K562 (cell line): ENCODE measurements at regions not wholly inside any gene's neighbourhood (a gene's known extent, or its start where the extent isn't known, plus 50 kb on each side); places are given as distances from the start of the nearest gene placed in this dataset.

Experiments
- ATAC-seq: fragments of 200-7000 bp; cut with Tn5 transposase; 3 replicates; pipeline ENCODE4 v1.9.1; 2020; ENCODE audit warnings: moderate library complexity
- BruUV-seq: library from RNA; stranded (reverse); fragments of 400-500 nt; replicated peaks from 2 replicates; lab custom pipeline; 2021; lab: Mats Ljungman, UMichigan
- CTCF ChIA-PET: fragments of 300-600 bp; formaldehyde crosslinking; extraction: SDS; loops from one replicate; lab custom pipeline; 2021; ENCODE audit warnings: low intra/inter-chr PET ratio; lab: Yijun Ruan, JAX
- POLR2A ChIA-PET: fragments of 300-600, 350-650 bp; sonication (Branson Sonifier 250); formaldehyde crosslinking; extraction: SDS; loops from one replicate; lab custom pipeline; 2021; ENCODE audit warnings: antibody characterized with exemption, inconsistent platforms; lab: Yijun Ruan, JAX
- DNase-seq, 4 experiments: peaks; one replicate each; pipeline versions ENCODE4 v3.0.0 to v3.0.0-alpha.2; 2011 to 2018; ENCODE audit warnings: low spot score in 3 of 4, mixed read lengths in 3 of 4; ENCODE audit errors: extremely low read depth in 1 of 4
- FAIRE-seq: peaks from 2 replicates; lab custom pipeline; 2011; peaks lifted over from hg19 to GRCh38; lab: Jason Lieb, UNC
- H2AFZ ChIP-seq: 2 replicates; pipeline ENCODE4 v1.6.0; 2011; ENCODE audit warnings: low read depth, low read length, control low read depth, inconsistent platforms
- H3K27ac ChIP-seq: fragments of 200-600 bp; 3 replicates; pipeline ENCODE4 v1.8.0; 2011; ENCODE audit warnings: low read depth, mild to moderate bottlenecking, control low read depth, inconsistent platforms, low read length, moderate library complexity, mixed read lengths; ENCODE audit errors: extremely low read depth
- H3K27me3 ChIP-seq, 2 experiments: fragments of 300-600 bp in 1 of 2; 2 replicates in 1 of 2; 3 replicates in 1 of 2; pipeline versions ENCODE4 v1.6.0 to v1.8.0; 2011; ENCODE audit warnings: inconsistent platforms in 2 of 2, low read length in 2 of 2, mild to moderate bottlenecking in 1 of 2, mixed read lengths in 1 of 2, moderate library complexity in 1 of 2; ENCODE audit not compliant: control insufficient read depth in 2 of 2, insufficient read depth in 2 of 2
- H3K36me3 ChIP-seq: fragments of 300-600 bp; 3 replicates; pipeline ENCODE4 v1.8.0; 2011; ENCODE audit warnings: mild to moderate bottlenecking, low read length, inconsistent platforms; ENCODE audit not compliant: control insufficient read depth, insufficient read depth
- H3K4me1 ChIP-seq, 2 experiments: fragments of 200-600 bp in 1 of 2; replicated peaks in 1 of 2; 2 replicates in 1 of 2; 3 replicates in 1 of 2; pipeline versions ENCODE4 v1.5.1 to v1.8.0; 2011; ENCODE audit warnings: inconsistent platforms in 2 of 2, low read length in 2 of 2, mild to moderate bottlenecking in 1 of 2, mixed read lengths in 1 of 2, moderate library complexity in 1 of 2; ENCODE audit not compliant: control insufficient read depth in 2 of 2, insufficient read depth in 2 of 2
- H3K4me2 ChIP-seq: 2 replicates; pipeline ENCODE4 v1.6.1; 2011; ENCODE audit warnings: low read length, control low read depth, inconsistent platforms, mixed read lengths; ENCODE audit not compliant: insufficient read depth
- H3K4me3 ChIP-seq: fragments of 200-600 bp; sonication (generic), shearing (Covaris generic); 2 replicates; pipeline ENCODE4 v1.5.1; 2016; ENCODE audit warnings: control low read depth, inconsistent platforms
- H3K79me2 ChIP-seq: fragments of 200-600 bp; 3 replicates; pipeline ENCODE4 v1.8.0; 2011; ENCODE audit warnings: low read length, inconsistent platforms; ENCODE audit not compliant: control insufficient read depth, insufficient read depth
- H3K9ac ChIP-seq, 2 experiments: 2 replicates each; pipeline versions ENCODE4 v1.6.0 to v1.6.1; 2011; ENCODE audit warnings: low read depth in 2 of 2, low read length in 2 of 2, control low read depth in 1 of 2, inconsistent platforms in 1 of 2, mild to moderate bottlenecking in 1 of 2, mixed read lengths in 1 of 2; ENCODE audit not compliant: insufficient read depth in 1 of 2
- H3K9me1 ChIP-seq: one replicate; pipeline ENCODE4 v1.6.0; 2011; ENCODE audit warnings: inconsistent platforms, mild to moderate bottlenecking, low read length, moderate library complexity; ENCODE audit not compliant: control insufficient read depth, insufficient read depth
- H3K9me3 ChIP-seq: replicated peaks from 2 replicates; pipeline ENCODE4 v1.5.1; 2011; ENCODE audit warnings: low read depth, low read length, inconsistent platforms; ENCODE audit not compliant: control insufficient read depth, insufficient read depth
- H4K20me1 ChIP-seq: replicated peaks from 2 replicates; pipeline ENCODE4 v1.6.1; 2011; ENCODE audit warnings: low read length, inconsistent platforms, mixed read lengths; ENCODE audit not compliant: control insufficient read depth, insufficient read depth
- ARHGAP35 ChIP-seq: fragments of 450-650 bp; IDR thresholded peaks from 2 replicates; pipeline ENCODE4 v1.6.1; 2018; ENCODE audit not compliant: partially characterized antibody
- CHAMP1 ChIP-seq: fragments of 450-650 bp; IDR thresholded peaks from 2 replicates; pipeline ENCODE4 v1.6.1; 2016; ENCODE audit warnings: mild to moderate bottlenecking
- CTCFL ChIP-seq: IDR thresholded peaks from 2 replicates; pipeline ENCODE4 v1.6.1; 2011; ENCODE audit warnings: borderline replicate concordance, low read depth, mild to moderate bottlenecking, moderate library complexity, low read length; ENCODE audit not compliant: insufficient read depth, poor library complexity, severe bottlenecking
- CXXC5 ChIP-seq: fragments of 250-450 bp; sonication (Bioruptor Pico); IDR thresholded peaks from 2 replicates; pipeline ENCODE4 v1.8.0; 2022; ENCODE audit warnings: inconsistent platforms, mild to moderate bottlenecking, moderate library complexity
- PRMT5 ChIP-seq: sonication (generic); formaldehyde crosslinking; IDR thresholded peaks from 2 replicates; pipeline ENCODE4 v1.5.0; 2020; ENCODE audit warnings: missing genetic modification reagents
- PTBP1 ChIP-seq: fragments of 200-400 bp; formaldehyde crosslinking; IDR thresholded peaks from 2 replicates; pipeline ENCODE4 v1.6.1; 2017; ENCODE audit warnings: low read depth, low read length
- RREB1 ChIP-seq: fragments of 250-450 bp; sonication (Bioruptor Pico); IDR thresholded peaks from 2 replicates; pipeline ENCODE4 v1.4.0; 2020
- ZBTB8A ChIP-seq: fragments of 450-650 bp; IDR thresholded peaks from 2 replicates; pipeline ENCODE4 v1.6.1; 2018; ENCODE audit warnings: mild to moderate bottlenecking, moderate library complexity; ENCODE audit not compliant: partially characterized antibody
- ZNF121 ChIP-seq: sonication (generic); formaldehyde crosslinking; conservative IDR thresholded peaks from 2 replicates; pipeline ENCODE4 v1.8.0; 2022; ENCODE audit warnings: missing genetic modification reagents
- ZNF253 ChIP-seq: fragments of 250-450 bp; sonication (Bioruptor Pico); conservative IDR thresholded peaks from 2 replicates; pipeline ENCODE4 v1.6.1; 2021; ENCODE audit warnings: mild to moderate bottlenecking
- ZNF583 ChIP-seq: fragments of 250-450 bp; sonication (Bioruptor Pico); IDR thresholded peaks from 2 replicates; pipeline ENCODE4 v1.4.0; 2020
- ZNF780A ChIP-seq: fragments of 250-450 bp; sonication (Bioruptor Pico); IDR thresholded peaks from 2 replicates; pipeline ENCODE4 v1.5.0; 2021; ENCODE audit warnings: mild to moderate bottlenecking
- ZNF79 ChIP-seq: fragments of 250-450 bp; sonication (Bioruptor Pico); IDR thresholded peaks from 2 replicates; pipeline ENCODE4 v1.4.0; 2020; ENCODE audit warnings: low read depth, mild to moderate bottlenecking, moderate library complexity
- WGBS: fragments of 100-300 bp; shearing (Covaris generic); methylation state at CpG from one replicate; pipeline ENCODE4 v1.1.6; 2016; ENCODE audit warnings: low coverage, mixed read lengths; ENCODE audit not compliant: insufficient coverage; ENCODE audit errors: missing lambda C conversion rate; 5-methylcytosine and 5-hydroxymethylcytosine counted together
- in situ Hi-C: fragments of 300-500 bp; cut with MboI; formaldehyde crosslinking; loops from 4 replicates; pipeline ENCODE4 v1.15.0; 2018; ENCODE audit warnings: inconsistent platforms, mixed read lengths
- intact Hi-C: fragments of 100-400 bp; cut with micrococcal nuclease; formaldehyde crosslinking; loops from 2 replicates; pipeline ENCODE4 v1.14.2; 2022

- Histone ChIP-seq H3K4me2 (no peak overlapping the region), H3K27ac (no peak overlapping the region), H3K9ac (no peak overlapping the region), H3K9me1 (no peaks in the 10 kb centered on the region), H3K4me3 (no peak overlapping the region), H3K4me1 (peaks cover 20 to 36% of the 10 kb centered on the region in 2 experiments), H3K27me3 (no peaks in the 10 kb centered on the region), H3K79me2 (no peaks in the 10 kb centered on the region), H4K20me1 (no peaks in the 10 kb centered on the region), H3K9me3 (no peaks in the 10 kb centered on the region), H3K36me3 (no peaks in the 10 kb centered on the region), H2AFZ (peak overlapping the region; percentile 75; the same call in 1 of the 2 replicates)
- ChIA-PET CTCF (no interaction called here), POLR2A (no interaction called here)
- ATAC-seq (no peak), DNase-seq (no peak), FAIRE-seq (no peak)
- BruUV-seq = no TSS peak
- in situ Hi-C loops = no loop called here
- WGBS = 78% methylated on average over 6 of the region's 6 CpGs
- intact Hi-C loops = no loop called here
- TF ChIP-seq CHAMP1 = no peak
- no peak for TF ChIP-seq ZNF121 (CRISPR knock-in tag)
- TF ChIP-seq CXXC5 (CRISPR knock-in tag) = no peak
- no peak for TF ChIP-seq ARHGAP35
- no peak for TF ChIP-seq ZNF583 (CRISPR knock-in tag)
- no peak for TF ChIP-seq RREB1
- no peak for TF ChIP-seq ZNF79 (CRISPR knock-in tag)
- no peak for TF ChIP-seq PRMT5
- no peak for TF ChIP-seq ZBTB8A
- no peak for TF ChIP-seq CTCFL
- no peak for TF ChIP-seq ZNF780A
- TF ChIP-seq ZNF253 (CRISPR knock-in tag) = no peak
- no peak for TF ChIP-seq PTBP1
These were observed 81.2 kb downstream of the PHAX start for GRCh38 chr5:126681970-126682369.
